ENCODE measurements at regions not wholly inside any gene's neighbourhood (a gene's known extent, or its start where the extent isn't known, plus 50 kb on each side); places are given as distances from the start of the nearest gene placed in this dataset.

GRCh38 chr5:153347611-153348010 is 142.9 kb upstream of the GRIA1 start (continued):
- TF ChIP-seq ARID3A (IDR thresholded peaks at IDR 0.05; ENCODE audit: low read depth, low read length) (no peak), E2F5 (CRISPR knock-in tag; conservative IDR thresholded peaks at IDR 0.05) (no peak), FIP1L1 (IDR thresholded peaks at IDR 0.05; ENCODE audit: borderline replicate concordance, insufficient read depth, low read depth, low read length) (no peak), RELA (CRISPR knock-in tag; IDR thresholded peaks at IDR 0.05) (no peak)

DNA sequence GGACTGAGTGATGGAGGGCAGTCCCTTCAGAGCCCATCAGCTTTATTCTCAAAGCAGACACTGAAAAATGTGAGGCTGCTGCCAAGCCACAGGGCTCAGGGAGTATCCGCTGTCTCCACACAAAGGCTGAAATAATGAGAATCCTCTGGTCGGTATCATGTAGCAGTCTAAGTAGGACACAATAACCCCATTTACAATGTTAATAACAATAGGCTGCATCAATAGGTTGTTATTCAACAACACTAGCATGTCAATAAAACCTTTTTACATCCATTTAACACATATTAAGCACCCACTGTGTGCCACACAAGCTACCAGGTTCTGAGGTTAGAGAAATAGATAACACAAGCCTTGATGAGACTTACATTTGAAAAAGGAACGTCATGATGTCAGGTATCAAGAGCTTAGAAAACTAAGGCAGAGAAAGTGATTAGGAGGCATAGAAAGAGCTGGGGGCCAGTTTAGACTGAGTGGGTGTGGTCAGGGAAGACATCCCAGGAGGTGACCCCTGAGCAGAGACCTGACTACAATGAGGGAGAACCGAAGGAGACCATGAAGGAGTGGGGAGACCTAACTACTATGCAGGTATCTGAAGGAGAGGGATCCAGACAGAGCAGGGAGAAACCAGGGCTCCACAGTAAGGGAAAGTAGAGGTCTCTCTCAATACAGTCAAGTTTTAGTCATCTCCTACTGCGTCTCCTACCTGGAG is 140.1 kb upstream of the GRIA1 start:
- in situ Hi-C loops (cut with HindIII; ENCODE audit: extremely low pct_ligation_motif_present, low pct_unique_long_range_greater_than_20kb) (no loop called here), intact Hi-C loops (cut with micrococcal nuclease; ENCODE audit: unreplicated experiment) (no loop called here)
- Histone ChIP-seq H2AFZ (ENCODE audit: low read length) (no peak overlapping the region), H3K4me2 (ENCODE audit: low read depth, low read length) (no peak overlapping the region), H3K9me3 (ENCODE audit: low read length) (0 out of 2 replicates have a peak, but pooled peaks cover 8% of the 10 kb centered on the region), H3K36me3 (replicated peaks in 1 of 2; ENCODE audit: control insufficient read depth in 1 of 2, insufficient read depth in 2 of 2, low read length in 2 of 2) (no peaks in the 10 kb centered on the region), H3K9ac (ENCODE audit: insufficient read depth, low read depth, low read length) (no peak overlapping the region), H4K20me1 (ENCODE audit: insufficient read depth, low read length) (no peaks in the 10 kb centered on the region), H3K27me3 (ENCODE audit: control insufficient read depth in 1 of 2, insufficient read depth in 2 of 2, low read length in 2 of 2) (no peaks in the 10 kb centered on the region; a peak in 1 of 5 replicates), H3K79me2 (ENCODE audit: insufficient read depth, low read length) (no peaks in the 10 kb centered on the region), H3K4me1 (ENCODE audit: insufficient read depth, low read length) (no peaks in the 10 kb centered on the region), H3K27ac (ENCODE audit: extremely low read length, insufficient read depth, low read length) (no peak overlapping the region), H3K4me3 (replicated peaks in 1 of 3; ENCODE audit: insufficient read depth in 1 of 3, low read depth in 2 of 3, low read length in 3 of 3) (no peak overlapping the region)
- BruUV-seq (replicated peaks): no TSS peak
- TF ChIP-seq AFF4 (CRISPR knock-in tag; IDR thresholded peaks at IDR 0.05) (no peak), NFKBIZ (CRISPR knock-in tag; IDR thresholded peaks at IDR 0.05) (no peak), ZKSCAN8 (CRISPR knock-in tag; IDR thresholded peaks at IDR 0.05; ENCODE audit: borderline replicate concordance) (no peak), NCOA2 (CRISPR knock-in tag; IDR thresholded peaks at IDR 0.05) (no peak), MAFK (conservative IDR thresholded peaks at IDR 0.05 in 1 of 2, IDR thresholded peaks at IDR 0.05 in 1 of 2; ENCODE audit: low read length in 2 of 2) (no peak)
- TF ChIP-seq, protein P1, sequence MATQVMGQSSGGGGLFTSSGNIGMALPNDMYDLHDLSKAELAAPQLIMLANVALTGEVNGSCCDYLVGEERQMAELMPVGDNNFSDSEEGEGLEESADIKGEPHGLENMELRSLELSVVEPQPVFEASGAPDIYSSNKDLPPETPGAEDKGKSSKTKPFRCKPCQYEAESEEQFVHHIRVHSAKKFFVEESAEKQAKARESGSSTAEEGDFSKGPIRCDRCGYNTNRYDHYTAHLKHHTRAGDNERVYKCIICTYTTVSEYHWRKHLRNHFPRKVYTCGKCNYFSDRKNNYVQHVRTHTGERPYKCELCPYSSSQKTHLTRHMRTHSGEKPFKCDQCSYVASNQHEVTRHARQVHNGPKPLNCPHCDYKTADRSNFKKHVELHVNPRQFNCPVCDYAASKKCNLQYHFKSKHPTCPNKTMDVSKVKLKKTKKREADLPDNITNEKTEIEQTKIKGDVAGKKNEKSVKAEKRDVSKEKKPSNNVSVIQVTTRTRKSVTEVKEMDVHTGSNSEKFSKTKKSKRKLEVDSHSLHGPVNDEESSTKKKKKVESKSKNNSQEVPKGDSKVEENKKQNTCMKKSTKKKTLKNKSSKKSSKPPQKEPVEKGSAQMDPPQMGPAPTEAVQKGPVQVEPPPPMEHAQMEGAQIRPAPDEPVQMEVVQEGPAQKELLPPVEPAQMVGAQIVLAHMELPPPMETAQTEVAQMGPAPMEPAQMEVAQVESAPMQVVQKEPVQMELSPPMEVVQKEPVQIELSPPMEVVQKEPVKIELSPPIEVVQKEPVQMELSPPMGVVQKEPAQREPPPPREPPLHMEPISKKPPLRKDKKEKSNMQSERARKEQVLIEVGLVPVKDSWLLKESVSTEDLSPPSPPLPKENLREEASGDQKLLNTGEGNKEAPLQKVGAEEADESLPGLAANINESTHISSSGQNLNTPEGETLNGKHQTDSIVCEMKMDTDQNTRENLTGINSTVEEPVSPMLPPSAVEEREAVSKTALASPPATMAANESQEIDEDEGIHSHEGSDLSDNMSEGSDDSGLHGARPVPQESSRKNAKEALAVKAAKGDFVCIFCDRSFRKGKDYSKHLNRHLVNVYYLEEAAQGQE (IDR thresholded peaks at IDR 0.05; ENCODE audit: borderline replicate concordance in 1 of 2, low read depth in 1 of 2, low read length in 2 of 2): no peak
- FAIRE-seq (no peak), ATAC-seq (no peak), DNase-seq (ENCODE audit: low spot score) (no peak)
- ChIA-PET POLR2A (no interaction called here), CTCF (ENCODE audit: low intra/inter-chr PET ratio, low total read pairs) (no interaction called here)
- 5% methylated on average over 4 of the region's 5 CpGs for WGBS (ENCODE audit: low lambda C conversion rate)
